GM23338 (cell line): ENCODE measurements at regions not wholly inside any gene's neighbourhood (a gene's known extent, or its start where the extent isn't known, plus 50 kb on each side); places are given as distances from the start of the nearest gene placed in this dataset.

Experiments used
- CTCF ChIP-seq, 2 experiments: fragments of 200-600 bp in 1 of 2; sonication (generic) in 1 of 2; conservative IDR thresholded peaks; 2 replicates each; pipeline versions ENCODE4 v1.5.1 to v1.6.1; 2016 to 2017; ENCODE audit warnings: antibody characterized with exemption in 2 of 2, low read depth in 2 of 2, mild to moderate bottlenecking in 2 of 2, moderate library complexity in 1 of 2
- EZH2 ChIP-seq: fragments of 200-600 bp; sonication (generic); IDR thresholded peaks from one replicate; pipeline ENCODE4 v1.8.0; 2017; ENCODE audit warnings: antibody characterized with exemption, mild to moderate bottlenecking, low read depth; ENCODE audit not compliant: unreplicated experiment
- EZH2phosphoT487 ChIP-seq: fragments of 200-600 bp; sonication (generic); IDR thresholded peaks from one replicate; pipeline ENCODE4 v1.8.1; 2018; ENCODE audit warnings: antibody characterized with exemption; ENCODE audit not compliant: unreplicated experiment
- POLR2AphosphoS5 ChIP-seq: IDR thresholded peaks from 2 replicates; pipeline ENCODE4 v1.6.1; 2016; ENCODE audit warnings: antibody characterized with exemption, low read depth
- ZNF114 ChIP-seq: fragments of 250-450 bp; sonication (Bioruptor Pico); IDR thresholded peaks from 2 replicates; pipeline ENCODE4 v1.5.0; 2020; ENCODE audit warnings: mild to moderate bottlenecking, moderate library complexity

GRCh38 chr2:37439131-37439642 is 94.8 kb downstream of the QPCT start:
- no peak for TF ChIP-seq CTCF (conservative IDR thresholded peaks at IDR 0.05; ENCODE audit: low read depth in 2 of 2)
- TF ChIP-seq POLR2AphosphoS5: no peak
- TF ChIP-seq EZH2: no peak
- TF ChIP-seq EZH2phosphoT487: no peak
- no peak for TF ChIP-seq ZNF114 (CRISPR knock-in tag)
